ENCODE measurements at regions not wholly inside any gene's neighbourhood (a gene's known extent, or its start where the extent isn't known, plus 50 kb on each side); places are given as distances from the start of the nearest gene placed in this dataset.

- ATAC-seq (no peak), DNase-seq (ENCODE audit: low read depth in 1 of 2, low spot score in 1 of 2) (peak in 1 of 2 experiments; percentile 39), FAIRE-seq (no peak)
- TF ChIP-seq POLR2A (IDR thresholded peaks at IDR 0.05; ENCODE audit: low read length), result no peak
- POLR2A ChIA-PET, result no interaction called here
- H3K4me3 ChIP-seq, result no peak overlapping the region
- peaks cover 24% of the 10 kb centered on the region for H3K4me1 ChIP-seq
- H3K9me3 ChIP-seq, result no peaks in the 10 kb centered on the region
- WGBS (ENCODE audit: missing lambda C conversion rate), result 73% methylated on average over 2 of the region's 2 CpGs
- no peak overlapping the region for H3K4me2 ChIP-seq
- CTCF ChIA-PET, result no interaction called here
- H3K27ac ChIP-seq, result no peak overlapping the region
These were observed 249.1 kb upstream of the RBMS1 start for GRCh38 chr2:160742667-160743066.

GRCh38 chr2:160747501-160748170, 254.0 kb upstream of the RBMS1 start:
- H3K4me1 ChIP-seq, result peaks cover 59% of the 10 kb centered on the region
- no peak for FAIRE-seq
- POLR2A ChIA-PET, result no interaction called here

GRCh38 chr2:160751021-160751420, 257.4 kb upstream of the RBMS1 start:
- FAIRE-seq (no peak), ATAC-seq (0 out of 6 replicates have a peak, but pooled peaks of 1 of the 2 experiments have one; percentile 30), DNase-seq (ENCODE audit: low read depth in 1 of 2, low spot score in 1 of 2) (no peak)
- ChIA-PET CTCF (no interaction called here), POLR2A (no interaction called here)
- H3K9me3 ChIP-seq, result peaks cover 20% of the 10 kb centered on the region
- peaks cover 57% of the 10 kb centered on the region for H3K4me1 ChIP-seq
- peak overlapping the region; percentile 77 for H3K4me2 ChIP-seq
- H3K4me3 ChIP-seq, result no peak overlapping the region
- peak overlapping the region; percentile 80 to 84; a peak in 5 of 6 replicates for H3K27ac ChIP-seq
- WGBS (ENCODE audit: missing lambda C conversion rate), result 30% methylated on average over 2 of the region's 2 CpGs
- TF ChIP-seq ESRRA (IDR thresholded peaks at IDR 0.05; ENCODE audit: borderline replicate concordance, low read length) (no peak), JUN (IDR thresholded peaks at IDR 0.05) (0 out of 5 replicates have a peak, but pooled peaks of 1 of the 2 experiments have one; percentile 37), E2F6 (IDR thresholded peaks at IDR 0.05; ENCODE audit: borderline replicate concordance, low read depth) (no peak), EP300 (IDR thresholded peaks at IDR 0.05) (no peak), HOXB13 (CRISPR knock-in tag; IDR thresholded peaks at IDR 0.05; ENCODE audit: low read depth) (no peak), CTCF (IDR thresholded peaks at IDR 0.05) (no peak), EHF (CRISPR knock-in tag; IDR thresholded peaks at IDR 0.05) (no peak), JUNB (IDR thresholded peaks at IDR 0.05) (peak; percentile 61), ATOH8 (CRISPR knock-in tag; IDR thresholded peaks at IDR 0.05; ENCODE audit: low read depth) (no peak), GATA3 (IDR thresholded peaks at IDR 0.05; ENCODE audit: borderline replicate concordance) (0 out of 2 replicates have a peak, but pooled peaks have one; percentile 9), FOSB (CRISPR knock-in tag; IDR thresholded peaks at IDR 0.05) (no peak)

More at GRCh38 chr2:160747501-160748170, 254.0 kb upstream of the RBMS1 start:
- Histone ChIP-seq H3K4me2 (peak overlapping the region; percentile 56), H3K9me3 (no peaks in the 10 kb centered on the region), H3K27ac (peak overlapping the region; percentile 80 to 84; a peak in 5 of 6 replicates), H3K4me3 (no peak overlapping the region)
- ATAC-seq (peak; percentile 64 to 66; a peak in 4 of 6 replicates), DNase-seq (ENCODE audit: low read depth in 1 of 2, low spot score in 1 of 2) (peak in 1 of 2 experiments; percentile 13)
- WGBS (ENCODE audit: missing lambda C conversion rate), result under 1% methylated on average over 4 of the region's 4 CpGs
- no peak for TF ChIP-seq PHF8 (IDR thresholded peaks at IDR 0.05; ENCODE audit: borderline replicate concordance, low read depth)
- TF ChIP-seq RFX5 (IDR thresholded peaks at IDR 0.05), result no peak
- no peak for TF ChIP-seq KDM1A (IDR thresholded peaks at IDR 0.05; ENCODE audit: low read depth)
- no peak for TF ChIP-seq ZNF302 (CRISPR knock-in tag; IDR thresholded peaks at IDR 0.05)
- TF ChIP-seq ZC3H11A (IDR thresholded peaks at IDR 0.05), result no peak
- TF ChIP-seq CBX2 (IDR thresholded peaks at IDR 0.05; ENCODE audit: borderline replicate concordance, low read depth), result no peak
- TF ChIP-seq NR3C1 (IDR thresholded peaks at IDR 0.05), result no peak
- TF ChIP-seq JUNB (IDR thresholded peaks at IDR 0.05), result peak; percentile 83
- TF ChIP-seq PBX3 (IDR thresholded peaks at IDR 0.05), result no peak
- TF ChIP-seq CTCF (IDR thresholded peaks at IDR 0.05), result no peak
- TF ChIP-seq CBX8 (IDR thresholded peaks at IDR 0.05), result no peak
- no peak for TF ChIP-seq NPAS2 (CRISPR knock-in tag; IDR thresholded peaks at IDR 0.05; ENCODE audit: borderline replicate concordance)
- no peak for TF ChIP-seq POLR2AphosphoS2 (conservative IDR thresholded peaks at IDR 0.05; ENCODE audit: low read length)
- TF ChIP-seq RAD21 (conservative IDR thresholded peaks at IDR 0.05 in 1 of 2, IDR thresholded peaks at IDR 0.05 in 1 of 2), result peak; percentile 18 to 26; a peak in 2 of 5 replicates
- TF ChIP-seq MYC (IDR thresholded peaks at IDR 0.05; ENCODE audit: borderline replicate concordance, low read length), result no peak
- TF ChIP-seq BHLHE40 (IDR thresholded peaks at IDR 0.05; ENCODE audit: low read depth, low read length), result no peak
- no peak for TF ChIP-seq HOXB5 (CRISPR knock-in tag; IDR thresholded peaks at IDR 0.05)
- TF ChIP-seq EHMT2 (IDR thresholded peaks at IDR 0.05; ENCODE audit: low read depth), result no peak
- TF ChIP-seq FOSL2 (IDR thresholded peaks at IDR 0.05), result peak; percentile 83
- TF ChIP-seq FOSL2 (CRISPR knock-in tag; IDR thresholded peaks at IDR 0.05), result peak; percentile 69
- no peak for TF ChIP-seq NFE2L2 (conservative IDR thresholded peaks at IDR 0.05; ENCODE audit: low read length)
- no peak for TF ChIP-seq TFCP2L1 (CRISPR knock-in tag; IDR thresholded peaks at IDR 0.05)
- TF ChIP-seq TP53 (CRISPR knock-in tag; IDR thresholded peaks at IDR 0.05), result no peak
- TF ChIP-seq JUN (IDR thresholded peaks at IDR 0.05), result peak in 1 of 2 experiments; percentile 42; a peak in 1 of 5 replicates
- peak; percentile 89 for TF ChIP-seq GATA3 (IDR thresholded peaks at IDR 0.05; ENCODE audit: borderline replicate concordance)
- peak in 1 of 2 experiments; percentile 58; a peak in 2 of 4 replicates for TF ChIP-seq CEBPB (IDR thresholded peaks at IDR 0.05)
- TF ChIP-seq EP300 (IDR thresholded peaks at IDR 0.05), result no peak; a peak in 1 of 5 replicates
- TF ChIP-seq KDM5A (IDR thresholded peaks at IDR 0.05), result no peak
- CTCF ChIA-PET, result no interaction called here
